ENCODE measurements at regions not wholly inside any gene's neighbourhood (a gene's known extent, or its start where the extent isn't known, plus 50 kb on each side); places are given as distances from the start of the nearest gene placed in this dataset.

DNA sequence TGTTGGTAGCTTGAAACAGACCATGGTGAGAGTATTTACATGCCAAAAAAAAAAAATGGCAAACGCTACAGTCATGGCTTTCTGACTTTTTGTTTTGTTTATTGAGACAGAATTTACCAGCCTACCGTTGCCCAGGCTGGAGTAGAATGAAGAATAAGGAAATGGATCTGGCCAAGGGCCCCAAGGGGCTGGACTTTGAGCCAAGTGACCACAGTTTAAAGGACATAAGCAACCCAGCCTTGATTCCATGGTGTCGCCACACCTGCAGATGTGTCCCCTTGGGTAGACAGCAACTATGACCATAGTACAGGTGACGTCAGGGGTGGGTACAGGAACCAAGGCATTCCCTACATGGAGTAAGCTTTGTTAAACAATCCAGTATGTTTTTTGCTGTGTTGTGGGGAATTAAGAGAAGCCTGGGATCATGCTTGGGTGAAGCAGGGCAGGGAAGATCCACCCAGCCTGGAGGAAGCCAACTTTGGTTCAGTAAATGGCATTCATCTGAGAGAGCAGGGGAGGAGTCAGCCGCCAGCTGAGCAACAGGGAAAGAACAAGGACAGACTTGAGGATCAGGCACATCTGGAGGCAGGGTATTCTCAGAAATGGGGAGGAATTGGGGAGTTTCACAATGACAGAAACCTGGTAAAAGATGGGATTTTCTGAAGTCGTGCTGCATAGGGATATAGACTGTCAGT is 110.3 kb upstream of the SH3BP4 start:
- H3K36me3 Mint-ChIP-seq (ENCODE audit: low read depth) = no peaks in the 10 kb centered on the region
- peaks cover 58% of the 10 kb centered on the region for H3K27me3 Mint-ChIP-seq
- no peaks in the 10 kb centered on the region for H3K4me1 Mint-ChIP-seq
- H3K27ac Mint-ChIP-seq = no peak overlapping the region
- DNase-seq (no peak), ATAC-seq (no peak)
- H3K4me3 Mint-ChIP-seq = no peak overlapping the region
- H3K9me3 ChIP-seq (ENCODE audit: control insufficient read depth, low read length, poor library complexity, severe bottlenecking) = no peaks in the 10 kb centered on the region

DNA sequence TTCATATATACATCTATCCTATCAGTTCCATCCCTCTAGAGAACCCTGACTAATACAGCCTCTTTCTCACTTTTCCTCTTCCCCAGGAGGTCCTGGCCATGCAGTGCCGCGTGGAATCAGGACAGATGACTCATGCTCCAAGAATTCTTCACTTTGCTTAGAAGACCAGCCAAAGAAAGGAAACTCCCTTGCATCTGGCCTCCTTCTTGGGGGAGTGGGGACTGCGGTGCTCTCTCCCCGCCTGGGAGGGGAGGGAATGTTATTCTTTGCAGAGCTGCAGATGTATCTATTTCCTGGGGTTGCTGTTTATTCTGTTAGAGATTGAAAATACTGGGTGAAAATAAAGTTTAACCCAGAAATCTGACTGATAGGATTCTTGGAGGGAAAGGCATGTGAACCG is 111.5 kb upstream of the SH3BP4 start:
- no peaks in the 10 kb centered on the region for H3K36me3 Mint-ChIP-seq (ENCODE audit: low read depth)
- H3K4me1 Mint-ChIP-seq = no peaks in the 10 kb centered on the region
- ATAC-seq (no peak), DNase-seq (no peak)
- no peak overlapping the region for H3K4me3 Mint-ChIP-seq
- H3K27ac Mint-ChIP-seq = no peak overlapping the region
- H3K27me3 Mint-ChIP-seq = peaks cover 63% of the 10 kb centered on the region
- no peaks in the 10 kb centered on the region for H3K9me3 ChIP-seq (ENCODE audit: control insufficient read depth, low read length, poor library complexity, severe bottlenecking)

DNA sequence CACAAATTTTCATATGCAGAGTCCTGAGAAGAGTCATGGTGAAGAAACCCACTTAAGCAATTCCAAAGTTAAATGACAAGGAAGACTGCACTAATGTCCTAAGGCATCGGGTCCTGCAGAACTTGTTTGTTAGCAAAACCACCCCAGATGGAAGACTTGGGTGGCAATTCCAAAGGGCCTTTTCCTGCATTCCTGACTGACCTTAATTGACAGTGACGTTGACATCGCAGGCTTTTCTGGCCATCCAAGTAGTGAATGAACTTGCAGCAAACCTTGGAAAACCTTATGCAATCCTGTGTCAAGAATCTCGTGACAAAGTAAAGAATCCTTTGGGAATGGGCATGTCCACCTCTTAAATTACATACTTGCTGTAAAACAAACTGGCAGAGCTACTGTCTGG is 112.5 kb upstream of the SH3BP4 start:
- H3K4me3 Mint-ChIP-seq = no peak overlapping the region
- no peaks in the 10 kb centered on the region for H3K36me3 Mint-ChIP-seq (ENCODE audit: low read depth)
- no peak overlapping the region for H3K27ac Mint-ChIP-seq
- no peaks in the 10 kb centered on the region for H3K4me1 Mint-ChIP-seq
- H3K27me3 Mint-ChIP-seq = peaks cover 62% of the 10 kb centered on the region
- ATAC-seq (no peak), DNase-seq (no peak)
- H3K9me3 ChIP-seq (ENCODE audit: control insufficient read depth, low read length, poor library complexity, severe bottlenecking) = no peaks in the 10 kb centered on the region

DNA sequence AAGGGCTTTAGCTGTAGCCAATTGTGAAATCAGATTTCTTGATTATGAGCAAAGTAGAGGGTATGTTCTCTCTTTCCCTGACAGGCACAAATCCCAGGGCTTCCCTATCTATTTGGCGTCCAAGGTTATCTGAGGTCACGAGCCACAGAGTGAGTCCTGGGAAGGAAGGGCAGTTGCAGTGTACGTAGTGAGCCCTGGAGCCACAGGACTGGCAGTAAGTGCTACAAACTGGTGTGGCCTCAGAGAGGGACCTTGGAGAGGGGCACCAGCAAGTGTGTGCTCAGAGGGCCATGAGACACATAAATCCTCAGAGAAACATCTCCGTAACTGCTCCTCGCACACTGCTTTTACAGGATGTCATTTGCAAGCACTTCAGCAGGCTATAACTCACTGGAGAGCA is 115.5 kb upstream of the SH3BP4 start:
- H3K9me3 ChIP-seq (ENCODE audit: control insufficient read depth, low read length, poor library complexity, severe bottlenecking) = no peaks in the 10 kb centered on the region
- H3K27me3 Mint-ChIP-seq = peaks cover 50% of the 10 kb centered on the region
- ATAC-seq (no peak), DNase-seq (no peak)
- no peaks in the 10 kb centered on the region for H3K36me3 Mint-ChIP-seq (ENCODE audit: low read depth)
- no peaks in the 10 kb centered on the region for H3K4me1 Mint-ChIP-seq
- no peak overlapping the region for H3K4me3 Mint-ChIP-seq
- no peak overlapping the region for H3K27ac Mint-ChIP-seq

DNA sequence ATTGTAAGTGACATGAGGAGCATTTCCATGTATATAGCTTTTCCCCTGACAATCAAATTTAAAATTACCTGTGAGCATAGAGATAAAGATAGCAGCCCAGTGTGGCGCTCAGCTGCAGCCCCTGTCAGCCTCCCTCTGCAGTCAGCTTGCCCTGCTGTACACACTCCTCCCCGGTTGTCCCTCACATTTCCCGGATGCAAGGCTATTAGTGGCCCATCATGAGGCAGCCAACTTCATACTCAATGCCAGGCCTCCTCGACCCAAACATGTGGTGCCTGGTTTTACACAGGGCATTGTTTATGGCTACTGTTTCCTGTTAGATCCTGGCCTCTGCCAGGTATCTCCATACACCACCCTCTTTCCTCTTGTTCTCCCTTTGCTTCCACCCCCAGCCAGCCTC is 116.1 kb upstream of the SH3BP4 start:
- H3K4me1 Mint-ChIP-seq = no peaks in the 10 kb centered on the region
- H3K27me3 Mint-ChIP-seq = peaks cover 52% of the 10 kb centered on the region
- H3K4me3 Mint-ChIP-seq = no peak overlapping the region
- ATAC-seq = no peak
- H3K36me3 Mint-ChIP-seq (ENCODE audit: low read depth) = no peaks in the 10 kb centered on the region
- no peak for DNase-seq
- H3K27ac Mint-ChIP-seq = no peak overlapping the region
- H3K9me3 ChIP-seq (ENCODE audit: control insufficient read depth, low read length, poor library complexity, severe bottlenecking) = no peaks in the 10 kb centered on the region

DNA sequence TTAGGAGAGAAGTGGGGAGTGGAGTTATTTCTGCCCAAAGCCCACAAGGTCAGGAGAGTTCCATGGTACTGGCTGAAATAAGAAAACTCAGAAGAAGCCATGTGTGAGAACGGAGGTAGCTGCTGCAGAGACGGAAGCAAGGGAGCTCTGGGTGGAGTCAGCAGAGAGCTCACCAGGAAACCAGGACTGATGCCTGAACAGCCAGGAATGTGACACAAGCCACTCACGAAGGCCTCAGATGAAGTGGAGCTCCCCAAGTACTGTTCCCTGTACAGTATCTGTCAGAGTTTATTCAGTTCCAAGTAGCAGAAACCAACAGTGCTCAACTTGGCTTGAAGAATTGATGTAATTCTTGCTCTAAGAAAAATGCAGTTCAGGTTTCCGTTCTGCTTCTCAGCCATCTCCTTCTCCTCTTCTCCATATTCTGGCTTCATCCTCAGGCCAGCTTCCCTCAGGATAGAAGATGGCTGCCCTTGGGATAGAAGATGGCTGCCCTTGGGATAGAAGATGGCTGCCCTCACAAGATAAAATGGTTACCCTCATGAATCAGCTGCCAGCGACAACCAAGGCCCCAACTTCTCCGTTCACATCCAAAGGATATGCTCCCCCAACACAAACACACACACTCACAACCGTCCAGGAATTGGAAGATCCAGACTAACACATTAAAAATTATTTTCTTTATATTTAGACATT is 117.4 kb upstream of the SH3BP4 start:
- no peaks in the 10 kb centered on the region for H3K36me3 Mint-ChIP-seq (ENCODE audit: low read depth)
- no peaks in the 10 kb centered on the region for H3K9me3 ChIP-seq (ENCODE audit: control insufficient read depth, low read length, poor library complexity, severe bottlenecking)
- DNase-seq = no peak
- no peak for ATAC-seq
- H3K27ac Mint-ChIP-seq = no peak overlapping the region
- H3K4me1 Mint-ChIP-seq = no peaks in the 10 kb centered on the region
- H3K27me3 Mint-ChIP-seq = peaks cover 49% of the 10 kb centered on the region
- H3K4me3 Mint-ChIP-seq = no peak overlapping the region

DNA sequence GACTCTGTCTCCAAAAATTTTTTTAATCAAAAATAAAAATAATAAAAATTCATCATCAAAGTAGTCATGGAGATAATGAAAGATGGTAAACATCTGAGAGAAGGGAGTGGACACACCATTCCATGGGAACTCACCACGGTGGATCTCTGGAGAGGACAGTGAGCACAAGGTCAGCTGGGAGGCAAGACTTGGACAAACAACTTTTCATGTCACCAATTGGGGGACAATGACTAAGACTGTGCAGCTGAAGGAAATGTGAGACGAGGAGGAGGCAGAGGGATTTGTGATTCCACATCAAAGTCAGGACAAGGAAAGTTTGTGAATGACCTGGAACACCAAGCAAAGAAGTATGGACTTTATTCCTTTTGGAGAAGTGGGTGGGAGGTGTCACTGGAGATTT is 121.0 kb upstream of the SH3BP4 start:
- DNase-seq (no peak), ATAC-seq (no peak)
- no peaks in the 10 kb centered on the region for H3K36me3 Mint-ChIP-seq (ENCODE audit: low read depth)
- H3K9me3 ChIP-seq (ENCODE audit: control insufficient read depth, low read length, poor library complexity, severe bottlenecking) = no peaks in the 10 kb centered on the region
- H3K27ac Mint-ChIP-seq = no peak overlapping the region
- H3K4me3 Mint-ChIP-seq = no peak overlapping the region
- H3K4me1 Mint-ChIP-seq = no peaks in the 10 kb centered on the region
- peaks cover 32% of the 10 kb centered on the region for H3K27me3 Mint-ChIP-seq

DNA sequence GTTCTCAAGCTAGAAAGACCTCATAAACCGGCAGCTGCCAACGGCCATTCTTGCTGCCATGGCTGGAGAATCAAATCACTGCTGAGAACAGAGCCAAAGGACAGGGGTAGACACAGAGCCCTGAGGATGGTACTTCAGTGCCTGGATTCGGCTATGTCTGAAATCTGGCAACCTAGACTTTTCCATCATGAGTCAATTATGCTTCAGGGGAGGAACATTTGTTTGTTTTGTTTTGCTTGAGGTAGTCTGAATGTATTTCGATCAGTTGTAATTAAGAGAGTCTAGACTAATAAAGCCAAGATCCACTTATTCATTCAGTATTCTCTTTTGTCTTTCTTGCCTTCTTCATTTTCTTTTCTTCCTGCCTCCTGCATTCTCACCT is 122.8 kb upstream of the SH3BP4 start:
- DNase-seq (no peak), ATAC-seq (no peak)
- no peak overlapping the region for H3K27ac Mint-ChIP-seq
- H3K4me1 Mint-ChIP-seq = no peaks in the 10 kb centered on the region
- no peak overlapping the region for H3K4me3 Mint-ChIP-seq
- no peaks in the 10 kb centered on the region for H3K9me3 ChIP-seq (ENCODE audit: control insufficient read depth, low read length, poor library complexity, severe bottlenecking)
- H3K27me3 Mint-ChIP-seq = peaks cover 24% of the 10 kb centered on the region
- H3K36me3 Mint-ChIP-seq (ENCODE audit: low read depth) = no peaks in the 10 kb centered on the region

DNA sequence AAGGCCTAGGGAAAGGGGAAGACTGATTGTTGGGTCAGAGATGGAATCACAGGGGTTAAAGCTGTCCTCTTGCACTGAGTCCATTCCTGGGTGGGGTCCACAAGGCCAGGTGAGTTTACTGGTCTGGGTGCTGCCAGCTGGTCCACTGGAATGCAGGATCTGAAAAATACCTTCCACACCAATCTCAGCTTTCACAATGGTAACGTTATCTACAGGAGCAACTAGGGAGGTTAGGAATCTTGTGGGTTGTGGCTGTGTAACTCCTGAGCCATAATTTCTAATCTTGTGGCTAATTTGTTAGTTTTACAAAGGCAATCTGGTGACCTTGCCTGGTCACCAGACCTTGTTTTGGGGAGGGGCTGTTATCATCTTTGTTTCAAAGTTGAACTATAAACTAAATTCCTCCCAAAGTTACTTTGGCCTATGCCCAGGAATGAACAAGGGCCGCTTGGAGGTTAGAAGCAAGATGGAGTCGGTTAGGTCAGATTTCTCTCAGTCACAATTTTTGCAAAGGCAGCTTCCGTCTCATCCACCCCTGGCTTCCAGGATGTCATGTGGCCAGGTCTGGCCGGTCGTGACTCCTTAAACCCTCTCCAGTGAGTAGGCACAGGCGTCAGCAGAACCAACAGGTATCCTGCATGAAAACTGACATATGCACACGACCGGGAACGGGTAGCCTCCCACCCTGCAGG is 123.3 kb upstream of the SH3BP4 start:
- DNase-seq (no peak), ATAC-seq (no peak)
- H3K9me3 ChIP-seq (ENCODE audit: control insufficient read depth, low read length, poor library complexity, severe bottlenecking) = no peaks in the 10 kb centered on the region
- peaks cover 20% of the 10 kb centered on the region for H3K27me3 Mint-ChIP-seq
- H3K27ac Mint-ChIP-seq = no peak overlapping the region
- no peaks in the 10 kb centered on the region for H3K4me1 Mint-ChIP-seq
- H3K4me3 Mint-ChIP-seq = no peak overlapping the region
- no peaks in the 10 kb centered on the region for H3K36me3 Mint-ChIP-seq (ENCODE audit: low read depth)

DNA sequence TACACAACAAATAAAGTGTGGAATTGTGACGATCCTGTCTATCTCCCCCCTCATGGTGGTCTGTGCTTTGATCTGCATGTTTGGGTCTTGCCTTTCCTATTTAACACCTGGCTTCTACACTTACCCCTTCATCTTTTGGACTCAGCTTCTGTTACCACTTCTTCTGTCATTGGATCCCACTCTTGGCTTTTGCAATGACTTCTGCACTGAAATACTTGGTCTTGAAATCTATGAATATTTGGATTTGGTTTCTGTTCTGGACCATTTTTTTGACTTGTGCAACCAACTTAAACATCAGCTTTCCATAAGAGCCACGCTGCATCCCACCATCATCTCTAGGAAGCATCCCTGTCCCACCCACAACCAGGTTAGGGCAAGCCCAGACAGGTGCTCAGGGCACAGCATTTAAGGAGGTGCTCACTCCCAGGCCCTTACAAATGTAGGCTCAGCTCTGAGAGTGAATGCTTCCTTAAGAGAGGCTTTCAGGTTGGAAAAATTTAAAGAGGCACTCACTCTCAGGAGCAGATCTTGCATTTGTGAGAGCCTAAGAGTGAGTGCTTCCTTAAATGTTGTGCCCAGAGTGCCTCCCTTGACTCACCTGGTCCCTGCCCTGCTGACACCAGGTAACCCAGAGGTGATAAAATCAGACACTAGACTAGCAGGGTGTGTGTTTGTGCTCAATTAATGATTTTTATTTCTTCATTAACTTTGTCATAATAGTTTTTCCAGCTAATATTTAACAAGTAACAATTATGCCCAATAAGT is 124.5 kb upstream of the SH3BP4 start:
- H3K27ac Mint-ChIP-seq = no peak overlapping the region

DNA sequence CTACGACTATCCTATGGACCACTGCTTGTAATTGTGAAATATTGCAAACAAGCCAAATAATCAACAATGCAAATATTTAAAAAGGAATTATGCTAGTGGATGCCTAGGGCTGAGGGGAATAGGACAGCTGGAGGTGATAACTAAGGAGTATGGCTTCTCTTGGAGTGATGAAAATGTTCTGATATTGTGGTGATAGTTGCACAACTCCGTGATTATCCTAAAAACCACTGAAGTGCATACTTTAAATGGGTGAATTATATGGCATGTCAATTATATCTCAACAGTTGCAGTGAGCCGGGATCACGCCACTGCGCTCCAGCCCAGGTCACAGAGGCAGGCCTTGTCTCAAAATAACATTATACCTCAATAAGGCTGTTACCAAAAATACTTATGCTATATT is 125.1 kb upstream of the SH3BP4 start:
- Mint-ChIP-seq H3K36me3 (ENCODE audit: low read depth) (no peaks in the 10 kb centered on the region), H3K4me3 (no peak overlapping the region), H3K27me3 (peaks cover 14% of the 10 kb centered on the region), H3K27ac (no peak overlapping the region), H3K4me1 (no peaks in the 10 kb centered on the region)
- no peaks in the 10 kb centered on the region for H3K9me3 ChIP-seq (ENCODE audit: control insufficient read depth, low read length, poor library complexity, severe bottlenecking)
- ATAC-seq (no peak), DNase-seq (no peak)

More for the DNA sequence above, 124.5 kb upstream of the SH3BP4 start:
- Mint-ChIP-seq H3K4me3 (no peak overlapping the region), H3K4me1 (no peaks in the 10 kb centered on the region), H3K36me3 (ENCODE audit: low read depth) (no peaks in the 10 kb centered on the region), H3K27me3 (peaks cover 16% of the 10 kb centered on the region)
- no peak for DNase-seq
- ATAC-seq = no peak
- H3K9me3 ChIP-seq (ENCODE audit: control insufficient read depth, low read length, poor library complexity, severe bottlenecking) = no peaks in the 10 kb centered on the region

DNA sequence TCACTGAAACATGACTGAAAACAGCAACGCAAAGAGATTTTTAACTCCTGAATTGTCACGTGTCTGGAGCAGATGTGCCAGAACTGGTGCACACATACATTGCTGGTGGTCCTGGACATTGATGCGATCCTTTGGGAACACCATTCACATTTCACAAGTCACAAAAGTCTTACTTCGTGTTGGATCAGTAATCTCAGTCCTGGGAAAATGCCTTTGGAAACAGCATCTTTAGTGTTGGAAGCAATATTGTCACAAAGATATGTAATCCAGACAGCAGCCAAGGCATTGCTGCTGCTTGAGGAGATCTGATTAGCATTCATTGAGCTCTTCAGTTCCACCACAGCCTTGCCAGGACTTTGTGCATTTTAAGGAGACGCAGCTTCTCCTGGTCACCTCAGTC is 126.2 kb upstream of the SH3BP4 start:
- DNase-seq = no peak
- Mint-ChIP-seq H3K36me3 (ENCODE audit: low read depth) (no peaks in the 10 kb centered on the region), H3K27me3 (peaks cover 17% of the 10 kb centered on the region), H3K4me3 (no peak overlapping the region), H3K27ac (no peak overlapping the region), H3K4me1 (no peaks in the 10 kb centered on the region)
- no peaks in the 10 kb centered on the region for H3K9me3 ChIP-seq (ENCODE audit: control insufficient read depth, low read length, poor library complexity, severe bottlenecking)
- ATAC-seq = no peak

DNA sequence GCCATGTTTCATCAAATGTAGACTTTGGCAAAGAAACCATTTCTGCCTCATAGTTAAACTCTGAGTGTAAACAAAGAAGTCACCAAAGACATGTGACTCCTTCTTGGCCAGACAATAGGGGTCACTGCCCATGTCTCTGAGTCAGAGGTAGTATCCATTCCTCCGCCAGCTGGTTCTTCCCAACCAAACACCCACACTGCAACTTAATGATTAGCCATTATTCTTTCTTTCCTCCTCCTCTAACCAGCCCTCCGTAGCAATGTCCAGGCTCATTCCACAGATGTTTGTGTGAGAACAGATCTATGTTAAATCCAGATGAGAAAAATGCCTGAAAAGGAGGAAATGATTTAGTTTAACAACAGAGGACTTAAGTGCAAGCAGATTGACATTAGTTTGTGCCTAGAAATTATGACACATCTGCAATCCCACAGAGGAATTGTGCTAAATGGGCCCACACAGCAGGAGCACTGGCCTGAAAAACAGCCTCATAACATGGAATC is 127.9 kb upstream of the SH3BP4 start:
- H3K36me3 Mint-ChIP-seq (ENCODE audit: low read depth) = no peaks in the 10 kb centered on the region
- no peak for ATAC-seq

More for the DNA sequence above, 127.9 kb upstream of the SH3BP4 start:
- Mint-ChIP-seq H3K4me1 (no peaks in the 10 kb centered on the region), H3K27ac (no peak overlapping the region), H3K4me3 (no peak overlapping the region), H3K27me3 (peaks cover 10% of the 10 kb centered on the region)
- H3K9me3 ChIP-seq (ENCODE audit: control insufficient read depth, low read length, poor library complexity, severe bottlenecking) = no peaks in the 10 kb centered on the region
- DNase-seq = no peak
